GM12892 (cell line): ENCODE measurements at regions not wholly inside any gene's neighbourhood (a gene's known extent, or its start where the extent isn't known, plus 50 kb on each side); places are given as distances from the start of the nearest gene placed in this dataset.

Experiments
- POLR2A ChIP-seq: IDR thresholded peaks from 2 replicates; pipeline ENCODE4 v1.6.1; 2011; ENCODE audit warnings: low read depth, low read length, control low read depth
- TAF1 ChIP-seq: IDR thresholded peaks from 2 replicates; pipeline ENCODE4 v1.6.1; 2011; ENCODE audit warnings: low read depth, mild to moderate bottlenecking, control low read depth, low read length, borderline replicate concordance

- TF ChIP-seq TAF1 (no peak), POLR2A (no peak)
Measured at GRCh38 chr7:67589183-67589582, 592.5 kb downstream of the TYW1 start.
